ENCODE measurements at regions not wholly inside any gene's neighbourhood (a gene's known extent, or its start where the extent isn't known, plus 50 kb on each side); places are given as distances from the start of the nearest gene placed in this dataset.

DNA sequence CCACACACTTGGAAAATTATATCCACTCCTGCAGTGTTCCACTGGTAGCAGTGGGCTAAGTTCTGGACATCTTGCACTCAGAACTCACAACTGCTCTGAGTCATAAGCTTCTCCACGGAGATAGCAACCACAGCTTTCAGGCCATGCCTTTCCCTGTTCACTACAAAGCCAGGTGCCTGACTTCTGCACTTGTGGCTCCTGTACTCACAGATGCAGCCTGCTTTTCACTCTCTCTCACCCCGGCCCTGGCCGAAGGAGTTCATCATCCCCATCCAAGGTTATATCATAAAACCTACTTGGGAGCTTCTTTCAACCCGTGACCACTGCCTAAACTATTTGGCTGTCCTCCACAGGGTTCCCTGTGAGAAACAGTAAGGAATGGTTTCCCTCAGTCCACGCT, 999.4 kb downstream of the GLUD2 start:
- no peak for TF ChIP-seq POLR2A (IDR thresholded peaks at IDR 0.05)
- TF ChIP-seq, protein P1, sequence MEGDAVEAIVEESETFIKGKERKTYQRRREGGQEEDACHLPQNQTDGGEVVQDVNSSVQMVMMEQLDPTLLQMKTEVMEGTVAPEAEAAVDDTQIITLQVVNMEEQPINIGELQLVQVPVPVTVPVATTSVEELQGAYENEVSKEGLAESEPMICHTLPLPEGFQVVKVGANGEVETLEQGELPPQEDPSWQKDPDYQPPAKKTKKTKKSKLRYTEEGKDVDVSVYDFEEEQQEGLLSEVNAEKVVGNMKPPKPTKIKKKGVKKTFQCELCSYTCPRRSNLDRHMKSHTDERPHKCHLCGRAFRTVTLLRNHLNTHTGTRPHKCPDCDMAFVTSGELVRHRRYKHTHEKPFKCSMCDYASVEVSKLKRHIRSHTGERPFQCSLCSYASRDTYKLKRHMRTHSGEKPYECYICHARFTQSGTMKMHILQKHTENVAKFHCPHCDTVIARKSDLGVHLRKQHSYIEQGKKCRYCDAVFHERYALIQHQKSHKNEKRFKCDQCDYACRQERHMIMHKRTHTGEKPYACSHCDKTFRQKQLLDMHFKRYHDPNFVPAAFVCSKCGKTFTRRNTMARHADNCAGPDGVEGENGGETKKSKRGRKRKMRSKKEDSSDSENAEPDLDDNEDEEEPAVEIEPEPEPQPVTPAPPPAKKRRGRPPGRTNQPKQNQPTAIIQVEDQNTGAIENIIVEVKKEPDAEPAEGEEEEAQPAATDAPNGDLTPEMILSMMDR (IDR thresholded peaks at IDR 0.05) = no peak
